ENCODE measurements at regions not wholly inside any gene's neighbourhood (a gene's known extent, or its start where the extent isn't known, plus 50 kb on each side); places are given as distances from the start of the nearest gene placed in this dataset.

DNA sequence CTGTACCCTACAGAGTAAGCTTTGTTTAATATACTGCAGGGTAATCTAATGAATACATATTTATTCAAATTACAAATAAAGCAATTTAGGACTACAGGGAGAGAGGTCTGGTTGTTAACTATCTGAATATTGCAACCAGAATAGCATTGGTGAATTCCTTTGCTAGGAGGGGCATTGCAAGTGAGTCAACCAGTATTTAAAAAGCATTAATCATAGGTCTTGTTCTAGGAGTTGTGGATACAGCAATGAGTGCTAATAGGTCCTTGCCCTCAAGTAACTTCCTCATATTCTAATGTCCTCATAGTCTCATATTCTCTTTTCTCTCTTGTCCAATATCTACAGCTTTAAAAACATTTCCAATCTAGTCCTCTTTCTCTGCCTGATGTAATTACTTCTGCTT, 531.4 kb downstream of the CDH11 start:
- H3K4me3 Mint-ChIP-seq = no peak overlapping the region
- ATAC-seq (ENCODE audit: low read depth) = no peak
- H3K9me3 Mint-ChIP-seq = peaks cover 2% of the 10 kb centered on the region
- CTCF ChIA-PET = no interaction called here
- H3K27ac Mint-ChIP-seq = no peak overlapping the region
- no peaks in the 10 kb centered on the region for H3K36me3 Mint-ChIP-seq (ENCODE audit: low read depth)
- POLR2A ChIA-PET = no interaction called here
- no peak for TF ChIP-seq CTCF (IDR thresholded peaks at IDR 0.05)
- intact Hi-C loops (cut with micrococcal nuclease) = no loop called here
- DNase-seq = no peak
- no peaks in the 10 kb centered on the region for H3K4me1 Mint-ChIP-seq
- no peaks in the 10 kb centered on the region for H3K27me3 Mint-ChIP-seq

DNA sequence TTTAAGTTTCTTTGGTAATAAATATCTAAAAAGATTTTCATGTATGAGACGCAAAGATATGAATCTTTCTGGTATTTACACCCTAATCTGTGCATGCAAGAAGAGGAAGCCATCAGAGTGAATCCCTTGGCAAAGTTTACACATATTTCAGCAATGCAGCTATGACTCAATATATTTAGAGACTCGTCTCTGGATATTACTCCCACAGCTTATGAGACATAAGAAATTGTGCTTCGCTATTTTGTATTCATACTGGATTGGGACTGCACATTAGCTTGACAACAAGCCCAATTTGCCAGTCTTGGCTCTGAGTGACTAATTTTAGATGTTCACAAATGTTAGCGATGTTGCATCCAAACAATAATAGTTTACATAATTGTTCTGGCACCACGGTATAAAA, 532.0 kb downstream of the CDH11 start:
- no peaks in the 10 kb centered on the region for H3K4me1 Mint-ChIP-seq
- H3K36me3 Mint-ChIP-seq (ENCODE audit: low read depth) = no peaks in the 10 kb centered on the region

GRCh38 chr16:64586781-64587180, 535.1 kb downstream of the CDH11 start:
- ChIA-PET POLR2A (no interaction called here), CTCF (no interaction called here)
- no peak for ATAC-seq (ENCODE audit: low read depth)
- Mint-ChIP-seq H3K4me1 (no peaks in the 10 kb centered on the region), H3K9me3 (peaks cover 2% of the 10 kb centered on the region), H3K27me3 (no peaks in the 10 kb centered on the region), H3K27ac (no peak overlapping the region), H3K36me3 (ENCODE audit: low read depth) (no peaks in the 10 kb centered on the region), H3K4me3 (no peak overlapping the region)
- DNase-seq = no peak
- no peak for TF ChIP-seq CTCF (IDR thresholded peaks at IDR 0.05)
- intact Hi-C loops (cut with micrococcal nuclease) = no loop called here

More for the DNA sequence above, 532.0 kb downstream of the CDH11 start:
- H3K27ac Mint-ChIP-seq = no peak overlapping the region
- H3K4me3 Mint-ChIP-seq = no peak overlapping the region
- intact Hi-C loops (cut with micrococcal nuclease) = no loop called here
- no peaks in the 10 kb centered on the region for H3K27me3 Mint-ChIP-seq
- peaks cover 2% of the 10 kb centered on the region for H3K9me3 Mint-ChIP-seq
- no peak for TF ChIP-seq CTCF (IDR thresholded peaks at IDR 0.05)
- ATAC-seq (ENCODE audit: low read depth) (no peak), DNase-seq (no peak)
- ChIA-PET POLR2A (no interaction called here), CTCF (no interaction called here)

- ATAC-seq (ENCODE audit: low read depth) = no peak
- ChIA-PET CTCF (no interaction called here), POLR2A (no interaction called here)
- TF ChIP-seq CTCF (IDR thresholded peaks at IDR 0.05) = no peak
- intact Hi-C loops (cut with micrococcal nuclease) = no loop called here
- Mint-ChIP-seq H3K27me3 (no peaks in the 10 kb centered on the region), H3K27ac (no peak overlapping the region), H3K9me3 (peaks cover 5% of the 10 kb centered on the region), H3K36me3 (ENCODE audit: low read depth) (no peaks in the 10 kb centered on the region), H3K4me1 (no peaks in the 10 kb centered on the region), H3K4me3 (no peak overlapping the region)
- DNase-seq = no peak
Observed at GRCh38 chr16:64585367-64585766, 536.5 kb downstream of the CDH11 start.

DNA sequence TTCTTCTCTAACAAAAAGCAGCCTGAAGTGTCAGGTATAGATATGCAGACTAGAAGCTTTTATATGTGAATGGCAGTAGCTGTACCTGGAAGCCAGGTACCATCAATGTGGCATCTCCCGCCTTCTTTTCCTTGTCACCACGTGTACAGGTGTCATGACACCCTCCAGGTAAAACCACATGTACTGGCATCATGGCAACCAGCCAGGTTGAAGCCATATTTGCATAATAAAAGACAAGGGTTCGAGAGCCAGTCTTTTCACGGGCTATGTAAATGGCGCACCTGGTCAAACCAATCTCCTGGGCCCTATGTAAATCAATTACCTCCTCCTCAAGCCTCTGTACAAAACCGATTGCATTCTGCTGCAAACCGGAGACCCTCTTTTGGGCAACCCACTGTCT, 541.3 kb downstream of the CDH11 start:
- TF ChIP-seq CTCF (IDR thresholded peaks at IDR 0.05) = no peak
- Mint-ChIP-seq H3K27ac (no peak overlapping the region), H3K27me3 (no peaks in the 10 kb centered on the region), H3K4me1 (no peaks in the 10 kb centered on the region), H3K9me3 (peaks cover 8% of the 10 kb centered on the region), H3K4me3 (no peak overlapping the region), H3K36me3 (ENCODE audit: low read depth) (no peaks in the 10 kb centered on the region)
- CTCF ChIA-PET = no interaction called here
- DNase-seq (no peak), ATAC-seq (ENCODE audit: low read depth) (no peak)
- intact Hi-C loops (cut with micrococcal nuclease) = no loop called here
- POLR2A ChIA-PET = no interaction called here

Data from activated B cell treated with CpG ODN at 0.5 μM for 24 hours (primary cell).